SK-N-SH (cell line): ENCODE measurements at regions not wholly inside any gene's neighbourhood (a gene's known extent, or its start where the extent isn't known, plus 50 kb on each side); places are given as distances from the start of the nearest gene placed in this dataset.

Source experiments
- CTCF ChIA-PET: fragments of 300-600, 350-600 bp; formaldehyde crosslinking; extraction: SDS; loops from one replicate; lab custom pipeline; 2021; lab: Yijun Ruan, JAX
- POLR2A ChIA-PET: fragments of 350-600 bp; sonication (Branson Sonifier 250); formaldehyde crosslinking; extraction: SDS; loops from one replicate; lab custom pipeline; 2020; ENCODE audit warnings: antibody characterized with exemption, inconsistent platforms; lab: Yijun Ruan, JAX
- DNase-seq: peaks from one replicate; pipeline ENCODE4 v3.0.0; 2012
- H2AFZ ChIP-seq: fragments of 200-600 bp; sonication (generic); 2 replicates; pipeline ENCODE4 v1.8.1; 2016; ENCODE audit warnings: antibody characterized with exemption, mild to moderate bottlenecking, low read depth
- H3F3A ChIP-seq: fragments of 200-600 bp; sonication (generic); replicated peaks from 2 replicates; pipeline ENCODE3; 2016; ENCODE audit warnings: antibody characterized with exemption, mild to moderate bottlenecking; ENCODE audit not compliant: insufficient read depth
- H3K27ac ChIP-seq, 2 experiments: fragments of 200-500 bp in 1 of 2; fragments of 200-600 bp in 1 of 2; sonication (Bioruptor generic) in 1 of 2; sonication (generic), shearing (Covaris generic) in 1 of 2; 2 replicates each; pipeline versions ENCODE4 v1.5.1 to v1.6.1; 2014 to 2016; ENCODE audit warnings: low read depth in 2 of 2, inconsistent platforms in 1 of 2, low read length in 1 of 2, mild to moderate bottlenecking in 1 of 2, mixed read lengths in 1 of 2
- H3K27me3 ChIP-seq: fragments of 200-600 bp; sonication (generic), shearing (Covaris generic); 2 replicates; pipeline ENCODE4 v1.6.1; 2016; ENCODE audit warnings: mixed run types; ENCODE audit not compliant: insufficient read depth
- H3K36me3 ChIP-seq, 2 experiments: fragments of 200-500 bp in 1 of 2; fragments of 200-600 bp in 1 of 2; sonication (Bioruptor generic) in 1 of 2; sonication (generic) in 1 of 2; replicated peaks in 1 of 2; 2 replicates each; pipeline versions ENCODE3 to v1.5.1; 2014 to 2016; ENCODE audit warnings: low read length in 1 of 2, mild to moderate bottlenecking in 1 of 2; ENCODE audit not compliant: insufficient read depth in 2 of 2, control insufficient read depth in 1 of 2
- H3K4me1 ChIP-seq, 2 experiments: fragments of 200-500 bp in 1 of 2; fragments of 200-600 bp in 1 of 2; sonication (Bioruptor generic) in 1 of 2; sonication (generic), shearing (Covaris generic) in 1 of 2; 2 replicates each; pipeline versions ENCODE4 v1.5.1 to v1.6.1; 2014 to 2016; ENCODE audit warnings: low read depth in 1 of 2, low read length in 1 of 2, mixed run types in 1 of 2; ENCODE audit not compliant: insufficient read depth in 2 of 2, control insufficient read depth in 1 of 2
- H3K4me2 ChIP-seq: fragments of 200-600 bp; sonication (generic), shearing (Covaris generic); 2 replicates; pipeline ENCODE4 v1.6.1; 2017; ENCODE audit warnings: mixed run types
- H3K4me3 ChIP-seq, 2 experiments: fragments of 200-500 bp in 1 of 2; fragments of 200-600 bp in 1 of 2; sonication (Bioruptor generic) in 1 of 2; sonication (generic), shearing (Covaris generic) in 1 of 2; 2 replicates each; pipeline versions ENCODE4 v1.5.1 to v1.8.1; 2014 to 2016; ENCODE audit warnings: low read depth in 2 of 2, inconsistent platforms in 1 of 2, low read length in 1 of 2, mild to moderate bottlenecking in 1 of 2, mixed read lengths in 1 of 2, moderate library complexity in 1 of 2
- H3K79me2 ChIP-seq: fragments of 200-600 bp; sonication (generic); 2 replicates; pipeline ENCODE4 v1.8.1; 2017; ENCODE audit warnings: mild to moderate bottlenecking; ENCODE audit not compliant: insufficient read depth
- H3K9ac ChIP-seq: fragments of 200-600 bp; sonication (generic); 2 replicates; pipeline ENCODE4 v1.6.1; 2017; ENCODE audit warnings: mixed run types
- H3K9me2 ChIP-seq: fragments of 200-600 bp; sonication (generic); 2 replicates; pipeline ENCODE4 v1.6.1; 2017; ENCODE audit warnings: mixed run types
- H3K9me3 ChIP-seq: fragments of 200-600 bp; sonication (generic); 2 replicates; pipeline ENCODE4 v1.6.1; 2017; ENCODE audit warnings: mixed run types, mild to moderate bottlenecking, moderate library complexity
- H4K20me1 ChIP-seq: fragments of 200-600 bp; sonication (generic); 2 replicates; pipeline ENCODE4 v1.6.1; 2017; ENCODE audit warnings: mild to moderate bottlenecking, mixed run types; ENCODE audit not compliant: insufficient read depth
- CHD2 ChIP-seq: fragments of 150-350 bp; IDR thresholded peaks from 2 replicates; pipeline ENCODE4 v1.6.1; 2018; ENCODE audit warnings: low read length; ENCODE audit not compliant: partially characterized antibody
- EP300 ChIP-seq, 2 experiments: IDR thresholded peaks; 2 replicates each; pipeline versions ENCODE4 v1.4.0 to v1.6.1; 2012; ENCODE audit warnings: borderline replicate concordance in 1 of 2, low read depth in 1 of 2, low read length in 1 of 2
- FOXJ3 ChIP-seq: sonication (generic); formaldehyde crosslinking; IDR thresholded peaks from 2 replicates; pipeline ENCODE4 v1.5.1; 2020; ENCODE audit warnings: mild to moderate bottlenecking, missing genetic modification reagents
- MAX ChIP-seq: IDR thresholded peaks from 2 replicates; pipeline ENCODE4 v1.4.0; 2012; ENCODE audit warnings: low read depth
- NFIC ChIP-seq: IDR thresholded peaks from 2 replicates; pipeline ENCODE4 v1.4.0; 2012; ENCODE audit warnings: borderline replicate concordance
- NRF1 ChIP-seq: IDR thresholded peaks from 2 replicates; pipeline ENCODE4 v1.6.1; 2012; ENCODE audit warnings: low read depth, mild to moderate bottlenecking, low read length
- POLR2AphosphoS5 ChIP-seq: IDR thresholded peaks from 2 replicates; pipeline ENCODE4 v1.6.1; 2012; ENCODE audit warnings: low read depth, low read length
- RFX5 ChIP-seq: IDR thresholded peaks from 2 replicates; pipeline ENCODE4 v1.6.1; 2012; ENCODE audit warnings: mild to moderate bottlenecking, improper control_type of control experiment, low read length
- RXRA ChIP-seq: IDR thresholded peaks from 2 replicates; pipeline ENCODE4 v1.4.0; 2012; ENCODE audit warnings: low read depth, mild to moderate bottlenecking, borderline replicate concordance
- SIN3A ChIP-seq: IDR thresholded peaks from 2 replicates; pipeline ENCODE4 v1.6.1; 2012; ENCODE audit warnings: low read depth, mild to moderate bottlenecking, low read length, moderate library complexity, borderline replicate concordance
- SMC3 ChIP-seq: IDR thresholded peaks from 2 replicates; pipeline ENCODE4 v1.6.1; 2012; ENCODE audit warnings: low read depth, low read length, improper control_type of control experiment
- TAF1 ChIP-seq: IDR thresholded peaks from 2 replicates; pipeline ENCODE4 v1.6.1; 2012; ENCODE audit warnings: low read depth, mild to moderate bottlenecking, low read length, moderate library complexity, borderline replicate concordance
- TEAD4 ChIP-seq: IDR thresholded peaks from 2 replicates; pipeline ENCODE4 v1.4.0; 2012; ENCODE audit warnings: mild to moderate bottlenecking, borderline replicate concordance; ENCODE audit not compliant: insufficient read depth
- USF1 ChIP-seq: IDR thresholded peaks from 2 replicates; pipeline ENCODE4 v1.4.0; 2012; ENCODE audit warnings: low read depth, borderline replicate concordance
- YY1 ChIP-seq: IDR thresholded peaks from 2 replicates; pipeline ENCODE4 v1.4.0; 2012; ENCODE audit warnings: low read depth, mild to moderate bottlenecking
- WGBS: methylation state at CpG from one replicate; pipeline ENCODE4 v1.1.6; 2017; ENCODE audit warnings: low lambda C conversion rate; 5-methylcytosine and 5-hydroxymethylcytosine counted together
- TF ChIP-seq, protein P1 (sequence below): IDR thresholded peaks from 2 replicates; pipeline ENCODE4; 2012
- TF ChIP-seq, protein P2 (sequence below): fragments of 200-600 bp; sonication (generic); IDR thresholded peaks from 2 replicates; pipeline ENCODE4 v1.6.1; 2017; ENCODE audit warnings: antibody characterized with exemption, mild to moderate bottlenecking, moderate library complexity
- TF ChIP-seq, protein P3 (sequence below): fragments of 150-350 bp; IDR thresholded peaks from 2 replicates; pipeline ENCODE4 v1.6.1; 2017; ENCODE audit warnings: antibody characterized with exemption, low read length, low read depth, borderline replicate concordance

DNA sequence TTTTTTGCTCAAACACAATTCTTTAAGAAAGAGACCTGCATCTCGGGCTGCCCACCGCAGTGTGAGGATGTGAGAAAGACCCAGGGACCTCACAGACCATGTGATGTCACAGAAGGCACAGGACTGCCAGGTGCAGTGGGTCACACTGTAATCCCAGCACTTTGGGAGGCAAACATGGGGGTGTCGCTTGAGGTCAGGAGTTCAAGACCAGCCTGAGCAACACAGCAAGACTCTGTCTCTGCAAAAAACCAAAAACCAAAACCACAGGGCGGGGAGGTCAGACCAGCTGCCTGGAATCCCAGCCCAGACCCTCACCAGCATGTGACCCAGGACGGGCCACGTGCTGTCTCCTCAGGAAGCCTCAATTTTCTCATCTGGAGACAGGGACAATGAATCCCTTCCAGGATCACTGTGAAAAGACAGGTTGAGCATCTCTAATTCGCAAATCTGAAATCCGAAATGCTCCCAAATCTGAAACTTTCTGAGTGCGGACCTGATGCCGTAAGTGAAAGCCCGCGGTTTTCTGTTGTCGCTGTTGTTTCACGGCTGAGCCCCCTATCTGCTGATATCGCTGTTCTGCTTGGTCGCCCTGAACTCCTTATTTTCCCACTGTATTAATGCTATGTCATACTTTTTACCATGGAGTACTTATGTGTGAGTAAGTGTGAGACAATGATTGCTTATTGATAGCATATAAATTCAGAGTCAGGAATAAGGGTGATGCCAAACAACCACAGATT is 159.5 kb upstream of the PTPN1 start:
- no peaks in the 10 kb centered on the region for H3K36me3 ChIP-seq
- peaks cover 5 to 19% of the 10 kb centered on the region in 2 experiments; a peak in 2 of 4 replicates for H3K4me1 ChIP-seq
- no peaks in the 10 kb centered on the region for H3K79me2 ChIP-seq
- DNase-seq: no peak
- POLR2A ChIA-PET: no interaction called here
- no peaks in the 10 kb centered on the region for H3F3A ChIP-seq
- no peaks in the 10 kb centered on the region for H3K9me3 ChIP-seq
- H3K4me3 ChIP-seq: no peak overlapping the region
- H4K20me1 ChIP-seq: no peaks in the 10 kb centered on the region
- H3K27ac ChIP-seq: no peak overlapping the region
- 95% methylated on average over 16 of the region's 16 CpGs for WGBS
- TF ChIP-seq SIN3A: no peak
- no peak for TF ChIP-seq POLR2AphosphoS5
- TF ChIP-seq SMC3: no peak
- TF ChIP-seq USF1: no peak
- TF ChIP-seq EP300 (IDR thresholded peaks at IDR 0.05; ENCODE audit: borderline replicate concordance in 1 of 2, low read depth in 1 of 2, low read length in 1 of 2): no peak
- no peak for TF ChIP-seq TAF1
- no peak for TF ChIP-seq CHD2
- TF ChIP-seq FOXJ3 (CRISPR knock-in tag): no peak
- TF ChIP-seq RXRA: no peak
- TF ChIP-seq NRF1: no peak
- TF ChIP-seq, protein P1, sequence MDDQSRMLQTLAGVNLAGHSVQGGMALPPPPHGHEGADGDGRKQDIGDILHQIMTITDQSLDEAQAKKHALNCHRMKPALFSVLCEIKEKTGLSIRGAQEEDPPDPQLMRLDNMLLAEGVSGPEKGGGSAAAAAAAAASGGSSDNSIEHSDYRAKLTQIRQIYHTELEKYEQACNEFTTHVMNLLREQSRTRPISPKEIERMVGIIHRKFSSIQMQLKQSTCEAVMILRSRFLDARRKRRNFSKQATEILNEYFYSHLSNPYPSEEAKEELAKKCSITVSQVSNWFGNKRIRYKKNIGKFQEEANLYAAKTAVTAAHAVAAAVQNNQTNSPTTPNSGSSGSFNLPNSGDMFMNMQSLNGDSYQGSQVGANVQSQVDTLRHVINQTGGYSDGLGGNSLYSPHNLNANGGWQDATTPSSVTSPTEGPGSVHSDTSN: no peak
- no peak for TF ChIP-seq YY1
- no peak for TF ChIP-seq RFX5
- no peak for TF ChIP-seq TEAD4
- TF ChIP-seq, protein P2, sequence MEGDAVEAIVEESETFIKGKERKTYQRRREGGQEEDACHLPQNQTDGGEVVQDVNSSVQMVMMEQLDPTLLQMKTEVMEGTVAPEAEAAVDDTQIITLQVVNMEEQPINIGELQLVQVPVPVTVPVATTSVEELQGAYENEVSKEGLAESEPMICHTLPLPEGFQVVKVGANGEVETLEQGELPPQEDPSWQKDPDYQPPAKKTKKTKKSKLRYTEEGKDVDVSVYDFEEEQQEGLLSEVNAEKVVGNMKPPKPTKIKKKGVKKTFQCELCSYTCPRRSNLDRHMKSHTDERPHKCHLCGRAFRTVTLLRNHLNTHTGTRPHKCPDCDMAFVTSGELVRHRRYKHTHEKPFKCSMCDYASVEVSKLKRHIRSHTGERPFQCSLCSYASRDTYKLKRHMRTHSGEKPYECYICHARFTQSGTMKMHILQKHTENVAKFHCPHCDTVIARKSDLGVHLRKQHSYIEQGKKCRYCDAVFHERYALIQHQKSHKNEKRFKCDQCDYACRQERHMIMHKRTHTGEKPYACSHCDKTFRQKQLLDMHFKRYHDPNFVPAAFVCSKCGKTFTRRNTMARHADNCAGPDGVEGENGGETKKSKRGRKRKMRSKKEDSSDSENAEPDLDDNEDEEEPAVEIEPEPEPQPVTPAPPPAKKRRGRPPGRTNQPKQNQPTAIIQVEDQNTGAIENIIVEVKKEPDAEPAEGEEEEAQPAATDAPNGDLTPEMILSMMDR: no peak
- no peak for TF ChIP-seq NFIC
- TF ChIP-seq, protein P3, sequence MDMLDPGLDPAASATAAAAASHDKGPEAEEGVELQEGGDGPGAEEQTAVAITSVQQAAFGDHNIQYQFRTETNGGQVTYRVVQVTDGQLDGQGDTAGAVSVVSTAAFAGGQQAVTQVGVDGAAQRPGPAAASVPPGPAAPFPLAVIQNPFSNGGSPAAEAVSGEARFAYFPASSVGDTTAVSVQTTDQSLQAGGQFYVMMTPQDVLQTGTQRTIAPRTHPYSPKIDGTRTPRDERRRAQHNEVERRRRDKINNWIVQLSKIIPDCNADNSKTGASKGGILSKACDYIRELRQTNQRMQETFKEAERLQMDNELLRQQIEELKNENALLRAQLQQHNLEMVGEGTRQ: no peak
- no peak for TF ChIP-seq MAX
- no peaks in the 10 kb centered on the region for H3K9me2 ChIP-seq
- no peak overlapping the region for H3K4me2 ChIP-seq
- CTCF ChIA-PET: no interaction called here
- H3K9ac ChIP-seq: no peak overlapping the region
- no peaks in the 10 kb centered on the region for H3K27me3 ChIP-seq
- H2AFZ ChIP-seq: no peak overlapping the region
